B cell (primary cell): ENCODE measurements at regions not wholly inside any gene's neighbourhood (a gene's known extent, or its start where the extent isn't known, plus 50 kb on each side); places are given as distances from the start of the nearest gene placed in this dataset.
A peak's percentile ranks its signal among the peaks of the same experiment; 100 is the strongest.

Experiments
- ATAC-seq: fragments of 200-7000 bp; cut with Tn5 transposase; one replicate; pipeline ENCODE4 v1.10.0; 2021; ENCODE audit warnings: low read depth, mild to moderate bottlenecking, moderate number of reproducible peaks, moderate library complexity
- CTCF ChIA-PET: fragments of 350-600 bp; sonication (Branson Sonifier 250); formaldehyde crosslinking; loops from one replicate; lab custom pipeline; 2021; ENCODE audit warnings: antibody characterized with exemption, inconsistent platforms; lab: Charles Lee
- POLR2A ChIA-PET: fragments of 350-600 bp; sonication (Branson Sonifier 250); formaldehyde crosslinking; loops from one replicate; lab custom pipeline; 2021; ENCODE audit warnings: antibody characterized with exemption; lab: Charles Lee
- DNase-seq: peaks from one replicate; pipeline ENCODE4 v3.0.0; 2013
- H2AFZ ChIP-seq: 2 replicates; pipeline ENCODE4 v1.6.1; 2012; ENCODE audit warnings: mild to moderate bottlenecking, low read depth, low read length; ENCODE audit not compliant: insufficient read depth, poor library complexity, severe bottlenecking
- H3K27ac ChIP-seq, 2 donors: 1 replicate in 1 of 2; 2 replicates in 1 of 2; pipeline ENCODE4 v1.5.1; 2012 to 2013; ENCODE audit warnings: low read length in 2 of 2, mild to moderate bottlenecking in 2 of 2, moderate library complexity in 1 of 2
- H3K27me3 ChIP-seq, 4 experiments: fragments of 200-600 bp in 1 of 4; sonication (generic) in 1 of 4; replicated peaks in 1 of 4; 1 replicate in 2 of 4; 2 replicates in 2 of 4; pipeline versions ENCODE4 v1.6.1 to v1.7.0; 2013 to 2016; ENCODE audit warnings: low read length in 3 of 4, mild to moderate bottlenecking in 2 of 4, mixed read lengths in 1 of 4, moderate library complexity in 1 of 4; ENCODE audit not compliant: insufficient read depth in 4 of 4, control insufficient read depth in 3 of 4; ENCODE audit errors: control extremely low read depth in 1 of 4
- H3K36me3 ChIP-seq, 2 experiments: replicated peaks in 1 of 2; 1 replicate in 1 of 2; 2 replicates in 1 of 2; pipeline versions ENCODE4 v1.6.1 to v1.7.1; 2013; ENCODE audit warnings: low read length in 1 of 2; ENCODE audit not compliant: insufficient read depth in 2 of 2, control insufficient read depth in 1 of 2; ENCODE audit errors: control extremely low read depth in 1 of 2, extremely low read depth in 1 of 2
- H3K4me1 ChIP-seq, 2 donors: fragments of 200-600 bp in 1 of 2; sonication (generic) in 1 of 2; 1 replicate in 1 of 2; 2 replicates in 1 of 2; pipeline versions ENCODE4 v1.5.1 to v1.6.1; 2013 to 2017; ENCODE audit warnings: low read length in 2 of 2; ENCODE audit not compliant: control insufficient read depth in 2 of 2, insufficient read depth in 2 of 2
- H3K4me2 ChIP-seq: replicated peaks from 2 replicates; pipeline ENCODE3; 2012; ENCODE audit warnings: mild to moderate bottlenecking, low read depth, low read length; ENCODE audit not compliant: poor library complexity, severe bottlenecking
- H3K4me3 ChIP-seq, 5 experiments: fragments of 200-600 bp in 1 of 5; sonication (generic) in 1 of 5; 1 replicate in 3 of 5; 2 replicates in 2 of 5; pipeline versions ENCODE4 v1.5.1 to v1.7.0; 2011 to 2016; ENCODE audit warnings: low read length in 4 of 5, mild to moderate bottlenecking in 4 of 5, low read depth in 2 of 5, control low read depth in 1 of 5, moderate library complexity in 1 of 5; ENCODE audit not compliant: insufficient read depth in 1 of 5; ENCODE audit errors: control extremely low read depth in 1 of 5, extremely low read depth in 1 of 5
- H3K79me2 ChIP-seq: fragments of 200-600 bp; sonication (generic); one replicate; pipeline ENCODE4 v1.6.0; 2016; ENCODE audit warnings: low read length; ENCODE audit not compliant: control insufficient read depth, insufficient read depth
- H3K9ac ChIP-seq: fragments of 200-600 bp; sonication (generic); 2 replicates; pipeline ENCODE4 v1.6.1; 2017; ENCODE audit warnings: mild to moderate bottlenecking, low read length, moderate library complexity
- H3K9me3 ChIP-seq, 3 donors: one replicate each; pipeline versions ENCODE4 v1.6.1 to v1.7.1; 2013; ENCODE audit warnings: low read length in 2 of 3; ENCODE audit not compliant: control insufficient read depth in 2 of 3, insufficient read depth in 1 of 3; ENCODE audit errors: control extremely low read depth in 1 of 3
- H4K20me1 ChIP-seq: 2 replicates; pipeline ENCODE4 v1.6.0; 2012; ENCODE audit warnings: mild to moderate bottlenecking, low read length; ENCODE audit not compliant: insufficient read depth, control insufficient read depth, poor library complexity, severe bottlenecking
- H3K27ac Mint-ChIP-seq: one replicate; pipeline ENCODE4 v1.8.0; 2021; ENCODE audit warnings: mixed read lengths
- H3K27me3 Mint-ChIP-seq: one replicate; pipeline ENCODE4 v1.8.0; 2021; ENCODE audit warnings: mixed read lengths
- H3K4me1 Mint-ChIP-seq: one replicate; pipeline ENCODE4 v1.8.0; 2021; ENCODE audit warnings: mixed read lengths
- H3K4me3 Mint-ChIP-seq: one replicate; pipeline ENCODE4 v1.8.0; 2021; ENCODE audit warnings: mixed read lengths
- H3K9me3 Mint-ChIP-seq: one replicate; pipeline ENCODE4 v1.8.0; 2022; ENCODE audit warnings: mixed read lengths; ENCODE audit not compliant: insufficient read depth
- CTCF ChIP-seq: fragments of 200-600 bp; IDR thresholded peaks from one replicate; pipeline ENCODE4 v1.8.0; 2022; ENCODE audit warnings: antibody characterized with exemption, mild to moderate bottlenecking
- EZH2 ChIP-seq: IDR thresholded peaks from 2 replicates; pipeline ENCODE4 v1.6.1; 2012; ENCODE audit warnings: borderline replicate concordance, low read depth, mild to moderate bottlenecking, moderate library complexity, low read length; ENCODE audit not compliant: insufficient read depth, poor library complexity, severe bottlenecking
- WGBS: methylation state at CpG from one replicate; pipeline ENCODE4 v1.1.5; 2013; ENCODE audit warnings: missing lambda C conversion rate; ENCODE audit not compliant: insufficient coverage; 5-methylcytosine and 5-hydroxymethylcytosine counted together
- intact Hi-C: fragments of 100-400 bp; cut with micrococcal nuclease; formaldehyde crosslinking; loops from one replicate; pipeline ENCODE4 v1.10.0; 2022

GRCh38 chr4:153116291-153116680 lies 88.0 kb upstream of the TRIM2 start:
- 8% methylated on average over 2 of the region's 3 CpGs for WGBS
- no peaks in the 10 kb centered on the region for H3K27me3 Mint-ChIP-seq
- peaks cover 0 to 5% (median 0%) of the 10 kb centered on the region in 3 donors for H3K9me3 ChIP-seq
- H3K4me3 ChIP-seq: peak overlapping the region in 3 of 5 experiments; percentile 32 to 41 (median 35)
- H3K36me3 ChIP-seq: no peaks in the 10 kb centered on the region
- H3K4me2 ChIP-seq: peak overlapping the region; percentile 76
- H3K27ac Mint-ChIP-seq: peak overlapping the region; percentile 95
- H2AFZ ChIP-seq: peak overlapping the region; percentile 82
- peak overlapping the region; percentile 56 for H3K9ac ChIP-seq
- H3K4me1 ChIP-seq: peaks cover 34 to 49% of the 10 kb centered on the region in 2 donors
- TF ChIP-seq EZH2 (no peak), CTCF (no peak)
- POLR2A ChIA-PET: no interaction called here
- H4K20me1 ChIP-seq: no peaks in the 10 kb centered on the region
- H3K9me3 Mint-ChIP-seq: no peaks in the 10 kb centered on the region
- peak overlapping the region; percentile 72 for H3K4me3 Mint-ChIP-seq
- DNase-seq (no peak), ATAC-seq (peak; percentile 10)
- H3K4me1 Mint-ChIP-seq: peaks cover 14% of the 10 kb centered on the region
- intact Hi-C loops: loop anchor here (1.0 kb wide), 1 partner anchor 31 kb away; no protein-coding TSS in a partner anchor
- H3K27ac ChIP-seq: peak overlapping the region; percentile 58 to 79
- H3K27me3 ChIP-seq: no peaks in the 10 kb centered on the region
- CTCF ChIA-PET: interaction anchor here (1.2 to 10.9 kb wide), 3 partner anchors 11 to 264 kb away, joined by 7 to 89 read pairs (median 69); no protein-coding TSS in a partner anchor
- no peaks in the 10 kb centered on the region for H3K79me2 ChIP-seq

GRCh38 chr4:153116801-153117200 lies 87.4 kb upstream of the TRIM2 start:
- Histone ChIP-seq H3K4me1 (peaks cover 32 to 44% of the 10 kb centered on the region in 2 donors), H2AFZ (peak overlapping the region; percentile 82), H3K4me2 (peak overlapping the region; percentile 76), H3K27ac (peak overlapping the region; percentile 58 to 79), H3K4me3 (no peak overlapping the region), H4K20me1 (no peaks in the 10 kb centered on the region), H3K9ac (no peak overlapping the region), H3K79me2 (no peaks in the 10 kb centered on the region), H3K27me3 (no peaks in the 10 kb centered on the region), H3K9me3 (peaks cover 0 to 5% (median 0%) of the 10 kb centered on the region in 3 donors), H3K36me3 (no peaks in the 10 kb centered on the region)
- Mint-ChIP-seq H3K4me1 (peaks cover 11% of the 10 kb centered on the region), H3K9me3 (no peaks in the 10 kb centered on the region), H3K27ac (peak overlapping the region; percentile 95), H3K27me3 (no peaks in the 10 kb centered on the region), H3K4me3 (no peak overlapping the region)
- no CpG with 5 or more reads among the region's 1 CpG for WGBS
- TF ChIP-seq EZH2 (no peak), CTCF (no peak)
- CTCF ChIA-PET: interaction anchor here (8.0 to 10.9 kb wide), 2 partner anchors 11 to 33 kb away, joined by 69 to 89 read pairs; no protein-coding TSS in a partner anchor
- POLR2A ChIA-PET: no interaction called here
- ATAC-seq (no peak), DNase-seq (no peak)
- intact Hi-C loops: loop anchor here (1.0 kb wide), 1 partner anchor 32 kb away; no protein-coding TSS in a partner anchor
